GM23248 (cell line): ENCODE measurements at regions not wholly inside any gene's neighbourhood (a gene's known extent, or its start where the extent isn't known, plus 50 kb on each side); places are given as distances from the start of the nearest gene placed in this dataset.

Experiments used
- DNase-seq: peaks from one replicate; pipeline ENCODE4 v3.0.0-alpha.2; 2015
- H2AFZ ChIP-seq: fragments of 200-600 bp; sonication (generic); 2 replicates; pipeline ENCODE4 v1.6.1; 2016; ENCODE audit warnings: antibody characterized with exemption
- H3F3A ChIP-seq: fragments of 200-600 bp; sonication (generic); 2 replicates; pipeline ENCODE4 v1.6.1; 2016; ENCODE audit warnings: mild to moderate bottlenecking, antibody characterized with exemption, mixed run types; ENCODE audit not compliant: insufficient read depth
- H3K27ac ChIP-seq: fragments of 200-600 bp; sonication (generic); 2 replicates; pipeline ENCODE4 v1.5.1; 2016; ENCODE audit warnings: mild to moderate bottlenecking
- H3K27me3 ChIP-seq: fragments of 200-600 bp; sonication (generic); replicated peaks from 2 replicates; pipeline ENCODE4 v1.6.1; 2016; ENCODE audit warnings: mild to moderate bottlenecking; ENCODE audit not compliant: insufficient read depth
- H3K36me3 ChIP-seq: fragments of 200-600 bp; sonication (generic); 2 replicates; pipeline ENCODE4 v1.6.1; 2016; ENCODE audit warnings: low read depth, mild to moderate bottlenecking
- H3K4me1 ChIP-seq: fragments of 200-600 bp; sonication (generic); 2 replicates; pipeline ENCODE4 v1.6.1; 2016; ENCODE audit warnings: mild to moderate bottlenecking; ENCODE audit not compliant: insufficient read depth
- H3K4me2 ChIP-seq: fragments of 200-600 bp; sonication (generic); one replicate; pipeline ENCODE4 v1.6.1; 2016; ENCODE audit warnings: mild to moderate bottlenecking; ENCODE audit not compliant: unreplicated experiment
- H3K4me3 ChIP-seq: fragments of 200-600 bp; sonication (generic); 2 replicates; pipeline ENCODE4 v1.5.1; 2016; ENCODE audit warnings: mild to moderate bottlenecking
- H3K79me2 ChIP-seq: fragments of 200-600 bp; sonication (generic); 2 replicates; pipeline ENCODE4 v1.6.1; 2016; ENCODE audit warnings: mild to moderate bottlenecking; ENCODE audit not compliant: insufficient read depth
- H3K9ac ChIP-seq: fragments of 200-600 bp; sonication (generic); 2 replicates; pipeline ENCODE4 v1.6.1; 2016; ENCODE audit warnings: mild to moderate bottlenecking
- H3K9me2 ChIP-seq: fragments of 200-600 bp; sonication (generic); 2 replicates; pipeline ENCODE4 v1.6.1; 2016; ENCODE audit warnings: mixed run types, mild to moderate bottlenecking, moderate library complexity; ENCODE audit not compliant: insufficient read depth
- H3K9me3 ChIP-seq: fragments of 200-600 bp; sonication (generic); one replicate; pipeline ENCODE4 v1.6.1; 2017; ENCODE audit warnings: low read depth
- H4K20me1 ChIP-seq: fragments of 200-600 bp; sonication (generic); 2 replicates; pipeline ENCODE4 v1.6.0; 2016; ENCODE audit not compliant: insufficient read depth
- EZH2 ChIP-seq: fragments of 200-600 bp; sonication (generic); IDR thresholded peaks from 2 replicates; pipeline ENCODE4 v1.6.1; 2018; ENCODE audit warnings: antibody characterized with exemption, mild to moderate bottlenecking; ENCODE audit not compliant: insufficient read depth, poor library complexity, severe bottlenecking
- EZH2phosphoT487 ChIP-seq: fragments of 200-600 bp; sonication (generic); IDR thresholded peaks from 2 replicates; pipeline ENCODE4 v1.6.1; 2018; ENCODE audit warnings: antibody characterized with exemption, moderate library complexity, mild to moderate bottlenecking, low read depth; ENCODE audit not compliant: insufficient read depth
- WGBS, 2 experiments: methylation state at CpG; one replicate each; pipeline ENCODE4 v1.1.6; 2015 to 2017; ENCODE audit warnings: low lambda C conversion rate in 2 of 2, low coverage in 1 of 2; ENCODE audit errors: missing lambda C conversion rate in 2 of 2; 5-methylcytosine and 5-hydroxymethylcytosine counted together
- in situ Hi-C: fragments of 300-500 bp; cut with MboI; formaldehyde crosslinking; loops from 2 replicates; pipeline ENCODE4 v1.15.0; 2020

DNA sequence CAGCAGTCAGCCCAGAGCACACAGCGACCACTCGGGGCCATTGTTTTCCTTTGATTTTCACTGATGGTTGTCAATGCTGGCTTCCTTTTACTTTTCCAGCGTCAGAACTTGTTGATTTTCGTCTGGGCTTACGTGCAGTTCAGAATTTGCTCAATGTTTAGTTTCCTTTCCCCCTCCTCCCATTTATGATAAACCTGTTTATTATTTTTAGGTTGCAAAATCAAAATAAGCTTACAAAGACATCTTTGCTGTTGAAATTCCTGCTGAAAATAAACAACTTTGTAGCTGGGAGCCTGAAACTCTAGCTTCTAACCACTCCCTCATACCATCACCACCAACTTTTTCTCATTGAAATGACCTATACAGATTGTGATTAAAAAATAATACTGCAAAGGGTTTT, 83.1 kb upstream of the LYZL1 start:
- WGBS, 2 experiments: 36 to 38% methylated on average over 5 of the region's 5 CpGs
- Histone ChIP-seq H3K9ac (no peak overlapping the region), H2AFZ (no peak overlapping the region), H3K27ac (no peak overlapping the region), H3K4me1 (no peaks in the 10 kb centered on the region), H3K36me3 (no peaks in the 10 kb centered on the region), H3F3A (no peaks in the 10 kb centered on the region), H3K9me3 (no peaks in the 10 kb centered on the region), H3K79me2 (no peaks in the 10 kb centered on the region), H4K20me1 (no peaks in the 10 kb centered on the region), H3K4me2 (no peak overlapping the region), H3K9me2 (no peaks in the 10 kb centered on the region), H3K27me3 (peaks cover 17% of the 10 kb centered on the region), H3K4me3 (no peak overlapping the region)
- in situ Hi-C loops: no loop called here
- TF ChIP-seq EZH2: no peak
- TF ChIP-seq EZH2phosphoT487: no peak
- no peak for DNase-seq

DNA sequence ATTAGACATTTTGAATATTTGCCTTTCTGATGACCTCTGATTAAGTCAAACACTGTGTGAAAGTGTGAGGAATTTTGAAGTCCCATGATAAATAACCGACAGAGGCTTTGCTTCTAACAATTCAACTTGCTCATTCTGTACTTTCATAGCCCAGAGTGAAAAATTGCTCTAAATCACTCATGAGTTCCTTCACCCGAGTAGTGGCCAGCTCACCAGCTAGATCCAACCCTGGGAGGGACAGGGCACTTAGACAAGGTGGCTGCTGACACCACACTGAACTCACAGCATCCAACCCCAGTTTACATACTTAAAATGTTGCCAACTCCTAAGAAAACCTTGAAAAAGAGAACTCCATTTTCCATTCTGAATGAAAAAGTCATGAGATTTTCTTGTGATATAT, 80.0 kb upstream of the LYZL1 start:
- WGBS, 2 experiments: 0% methylated on average over 2 of the region's 2 CpGs
- H3K4me2 ChIP-seq: no peak overlapping the region
- no peaks in the 10 kb centered on the region for H4K20me1 ChIP-seq
- H3F3A ChIP-seq: no peaks in the 10 kb centered on the region
- H3K9ac ChIP-seq: no peak overlapping the region
- DNase-seq: no peak
- no peaks in the 10 kb centered on the region for H3K36me3 ChIP-seq
- H2AFZ ChIP-seq: no peak overlapping the region
- no peaks in the 10 kb centered on the region for H3K9me2 ChIP-seq
- H3K79me2 ChIP-seq: no peaks in the 10 kb centered on the region
- no peaks in the 10 kb centered on the region for H3K4me1 ChIP-seq
- no peak for TF ChIP-seq EZH2phosphoT487
- TF ChIP-seq EZH2: no peak
- in situ Hi-C loops: no loop called here
- no peak overlapping the region for H3K4me3 ChIP-seq
- H3K27me3 ChIP-seq: peaks cover 10% of the 10 kb centered on the region; the same call in 1 of the 2 replicates
- H3K9me3 ChIP-seq: no peaks in the 10 kb centered on the region
- H3K27ac ChIP-seq: no peak overlapping the region

GRCh38 chr10:29209830-29210229, 79.0 kb upstream of the LYZL1 start:
- DNase-seq: no peak

GRCh38 chr10:29210266-29210868, 78.5 kb upstream of the LYZL1 start:
- H3K27me3 ChIP-seq: peaks cover 11% of the 10 kb centered on the region
- H2AFZ ChIP-seq: no peak overlapping the region
- H3K4me1 ChIP-seq: no peaks in the 10 kb centered on the region
- no peak overlapping the region for H3K9ac ChIP-seq
- H4K20me1 ChIP-seq: no peaks in the 10 kb centered on the region
- in situ Hi-C loops: no loop called here
- no peaks in the 10 kb centered on the region for H3K9me3 ChIP-seq
- no peaks in the 10 kb centered on the region for H3K36me3 ChIP-seq
- no peak overlapping the region for H3K4me3 ChIP-seq
- H3K9me2 ChIP-seq: no peaks in the 10 kb centered on the region
- no peak for DNase-seq
- no peak for TF ChIP-seq EZH2phosphoT487
- no peak for TF ChIP-seq EZH2
- H3F3A ChIP-seq: no peaks in the 10 kb centered on the region
- no peak overlapping the region for H3K27ac ChIP-seq
- no peak overlapping the region for H3K4me2 ChIP-seq
- H3K79me2 ChIP-seq: no peaks in the 10 kb centered on the region
- WGBS, 2 experiments: 13 to 15% methylated on average over 2 of the region's 2 CpGs

More at GRCh38 chr10:29209830-29210229, 79.0 kb upstream of the LYZL1 start:
- H3K79me2 ChIP-seq: no peaks in the 10 kb centered on the region
- in situ Hi-C loops: no loop called here
- no peak overlapping the region for H3K27ac ChIP-seq
- no peaks in the 10 kb centered on the region for H3K4me1 ChIP-seq
- H3K4me2 ChIP-seq: no peak overlapping the region
- H3F3A ChIP-seq: no peaks in the 10 kb centered on the region
- no peaks in the 10 kb centered on the region for H3K36me3 ChIP-seq
- H3K9me3 ChIP-seq: no peaks in the 10 kb centered on the region
- H3K9me2 ChIP-seq: no peaks in the 10 kb centered on the region
- no peak for TF ChIP-seq EZH2
- no peak for TF ChIP-seq EZH2phosphoT487
- H4K20me1 ChIP-seq: no peaks in the 10 kb centered on the region
- no peak overlapping the region for H2AFZ ChIP-seq
- no peak overlapping the region for H3K4me3 ChIP-seq
- peaks cover 10% of the 10 kb centered on the region for H3K27me3 ChIP-seq
- no peak overlapping the region for H3K9ac ChIP-seq

GRCh38 chr10:29212597-29212996, 76.3 kb upstream of the LYZL1 start:
- Histone ChIP-seq H3K79me2 (no peaks in the 10 kb centered on the region), H3K4me2 (no peak overlapping the region), H3K4me3 (no peak overlapping the region), H3F3A (no peaks in the 10 kb centered on the region), H3K27me3 (peaks cover 11% of the 10 kb centered on the region), H4K20me1 (no peaks in the 10 kb centered on the region), H3K27ac (no peak overlapping the region), H3K9ac (no peak overlapping the region), H3K9me3 (no peaks in the 10 kb centered on the region), H3K9me2 (no peaks in the 10 kb centered on the region), H2AFZ (no peak overlapping the region), H3K4me1 (no peaks in the 10 kb centered on the region), H3K36me3 (no peaks in the 10 kb centered on the region)
- TF ChIP-seq EZH2 (no peak), EZH2phosphoT487 (no peak)
- in situ Hi-C loops: no loop called here
- DNase-seq: no peak
- 4 to 5% methylated on average over 3 of the region's 3 CpGs for WGBS, 2 experiments
